ENCODE measurements at regions not wholly inside any gene's neighbourhood (a gene's known extent, or its start where the extent isn't known, plus 50 kb on each side); places are given as distances from the start of the nearest gene placed in this dataset.

DNA sequence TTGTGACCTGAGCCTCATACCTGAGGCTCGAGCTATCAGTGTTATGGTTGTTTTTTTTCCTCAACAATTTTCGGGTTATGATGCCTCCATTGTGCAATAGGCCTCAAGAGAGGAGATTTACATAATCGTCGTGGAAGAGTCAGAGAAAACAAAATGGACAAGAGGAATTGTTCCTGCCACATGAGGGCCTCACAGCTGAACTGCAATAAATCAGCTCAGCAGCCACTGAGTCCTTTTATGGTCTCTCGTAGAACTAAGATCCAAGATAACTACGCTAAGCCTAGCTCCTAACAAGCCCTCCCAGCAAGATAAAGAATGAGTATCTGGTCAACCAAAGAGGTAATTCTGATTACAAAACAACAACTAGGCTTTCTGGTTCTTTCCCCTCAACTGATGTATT is 336.8 kb downstream of the WDR11 start:
- no peak for DNase-seq

DNA sequence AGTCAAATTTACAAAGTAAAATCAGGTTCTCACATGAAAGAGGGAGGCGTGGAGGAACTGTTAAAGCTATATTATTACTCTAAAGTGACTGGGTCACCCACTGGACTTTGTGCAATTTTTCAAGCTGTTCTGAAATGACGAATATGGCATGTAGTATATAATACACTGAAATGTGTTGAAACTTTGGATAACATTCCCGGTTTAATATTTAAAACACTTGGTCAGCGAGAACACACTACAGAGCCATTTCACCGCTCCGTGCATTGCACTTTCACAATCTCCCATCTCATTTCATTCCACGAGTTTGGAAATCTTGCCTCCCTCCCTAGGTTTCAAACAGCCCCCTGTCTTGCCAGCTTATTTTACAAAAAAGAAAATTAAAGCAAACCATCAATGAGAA is 337.9 kb downstream of the WDR11 start:
- DNase-seq: no peak

DNA sequence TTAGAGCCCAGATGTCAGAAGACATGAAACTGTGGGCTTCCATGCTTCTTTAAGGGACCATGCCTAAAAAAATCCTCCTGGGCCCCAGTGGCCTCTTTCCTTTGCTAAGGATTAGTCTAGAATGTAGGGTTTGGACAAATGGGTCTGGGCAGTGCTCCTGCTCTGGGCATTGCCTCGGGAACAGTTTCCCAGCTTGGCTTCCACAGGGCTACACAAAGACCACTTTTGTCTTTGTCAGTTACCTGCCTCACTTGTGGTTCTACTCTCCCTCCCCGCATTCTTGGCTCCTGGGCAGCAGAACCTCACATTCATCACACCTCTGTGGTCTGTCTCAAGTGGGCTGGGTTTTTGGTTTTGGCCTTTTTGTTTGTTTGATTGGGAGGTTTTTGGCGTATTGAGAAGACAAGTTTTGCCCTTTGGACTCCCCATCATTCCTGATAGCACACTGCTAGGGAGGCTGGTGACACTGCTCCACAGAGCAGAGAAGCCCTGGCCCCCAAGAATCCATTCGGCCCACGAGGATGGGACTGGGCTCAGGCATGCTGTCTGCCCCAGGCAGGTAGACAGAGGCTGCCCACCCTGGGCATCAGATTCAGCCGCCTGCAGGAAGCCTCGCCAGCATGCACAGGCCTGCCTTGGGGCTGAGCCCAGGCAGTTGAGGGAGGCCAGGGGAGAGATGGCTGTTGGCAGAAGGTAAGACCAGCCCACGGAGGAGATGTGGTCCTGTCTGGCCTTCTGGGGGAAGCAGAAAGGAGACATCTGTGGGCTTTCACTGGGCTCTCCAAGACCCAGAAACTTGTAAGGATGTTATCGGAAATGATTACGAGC is 343.7 kb downstream of the WDR11 start:
- DNase-seq: no peak

DNA sequence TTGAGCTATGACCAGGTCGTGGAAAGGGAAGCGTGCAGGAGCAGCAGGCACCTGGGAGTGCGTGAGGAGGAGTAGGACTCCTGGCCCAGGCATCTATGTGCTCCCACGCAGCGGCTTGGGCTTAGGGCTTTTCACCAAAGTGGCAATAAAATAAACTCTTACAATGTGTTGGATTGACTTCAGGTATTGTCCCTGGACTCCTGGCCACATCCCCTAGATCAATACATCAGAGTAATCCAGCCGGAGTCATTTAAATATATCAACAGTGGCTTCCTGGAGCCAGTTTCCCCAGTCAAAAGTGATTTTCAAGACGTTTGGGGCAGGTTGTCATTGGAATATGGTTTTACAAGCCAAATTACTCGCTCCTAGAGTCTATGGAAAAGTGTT is 344.4 kb downstream of the WDR11 start:
- DNase-seq: no peak

GRCh38 chr10:121199081-121199480 is 347.9 kb downstream of the WDR11 start:
- no peak for DNase-seq

GRCh38 chr10:121205625-121206024 is 354.5 kb downstream of the WDR11 start:
- DNase-seq: no peak

DNA sequence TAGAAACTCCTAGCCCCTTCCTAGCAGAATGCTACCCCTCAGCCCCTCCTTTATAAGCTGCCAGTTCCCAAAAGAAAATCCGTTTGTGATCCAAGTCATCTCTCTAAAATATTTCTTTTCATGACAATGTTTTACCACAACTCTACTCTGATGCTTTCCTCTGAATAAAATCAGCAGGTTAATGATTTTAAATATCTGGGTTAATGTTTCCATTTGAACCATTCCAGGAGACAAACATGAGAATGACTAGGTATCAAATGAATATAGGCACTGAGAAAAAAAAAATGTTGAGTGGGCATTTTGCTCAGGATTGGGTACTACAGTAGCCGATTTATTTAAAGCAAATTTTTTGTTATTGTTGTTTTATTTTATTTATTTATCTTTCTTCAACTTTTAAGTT is 360.3 kb downstream of the WDR11 start:
- DNase-seq: no peak

DNA sequence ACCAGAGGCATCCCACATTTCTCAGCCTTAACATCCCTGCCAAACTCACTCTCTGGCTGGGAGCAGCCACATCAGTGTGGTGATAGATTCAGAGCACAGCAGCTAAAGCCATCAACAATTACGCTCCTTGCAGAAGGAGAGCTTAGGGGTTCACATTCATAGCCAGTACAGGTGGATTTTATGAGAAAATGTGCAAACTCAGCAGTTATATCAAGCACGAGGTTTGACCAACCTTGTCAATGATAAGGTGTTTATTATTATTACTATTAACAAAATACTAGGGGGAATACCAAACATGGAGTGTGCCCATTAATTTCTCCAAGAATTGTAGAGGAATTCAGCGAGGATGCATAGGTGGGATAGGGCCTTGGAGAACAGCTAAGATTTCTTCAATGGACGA is 362.3 kb downstream of the WDR11 start:
- no peak for DNase-seq

DNA sequence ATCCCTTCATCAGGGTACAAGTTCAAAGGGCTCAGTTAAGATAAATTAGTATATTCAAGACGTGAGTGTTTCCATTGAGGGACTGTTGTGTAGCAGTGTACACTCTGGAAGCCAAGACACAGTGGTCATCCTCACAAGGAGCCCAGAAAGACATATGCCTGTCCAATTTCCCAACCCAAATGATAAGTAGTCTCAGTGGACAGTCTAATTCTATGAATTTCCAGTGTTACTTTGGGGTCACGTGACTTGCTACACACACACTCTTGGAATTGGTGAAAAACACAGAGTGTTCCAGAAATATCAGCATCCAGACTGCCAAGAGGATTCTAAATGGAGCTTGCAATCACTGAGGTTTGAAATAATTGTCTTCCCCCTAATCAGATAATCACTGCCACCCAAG is 365.1 kb downstream of the WDR11 start:
- DNase-seq: no peak

DNA sequence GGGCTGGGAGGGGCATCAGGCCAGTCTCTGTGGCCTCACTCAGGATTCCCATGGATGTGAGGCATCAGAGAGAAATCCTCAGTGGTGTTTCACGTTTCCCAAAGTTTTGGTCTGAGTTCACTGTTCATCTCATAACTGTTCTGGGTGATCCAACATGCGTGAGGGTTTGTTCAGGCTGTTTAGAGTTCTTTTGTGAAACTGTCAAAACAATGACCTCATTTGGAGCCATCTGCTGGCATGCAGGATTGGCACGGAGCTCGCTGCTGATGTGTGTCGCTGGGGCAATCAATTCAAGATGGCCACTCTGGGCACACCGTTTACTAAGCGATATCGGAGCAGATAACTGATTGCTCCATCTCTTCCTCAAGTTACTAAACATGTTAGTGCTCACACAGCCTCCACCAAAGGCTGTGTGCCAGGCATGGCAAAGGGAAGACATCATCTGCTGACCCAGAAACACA is 365.6 kb downstream of the WDR11 start:
- no peak for DNase-seq

GRCh38 chr10:121217331-121217730 is 366.2 kb downstream of the WDR11 start:
- no peak for DNase-seq

DNA sequence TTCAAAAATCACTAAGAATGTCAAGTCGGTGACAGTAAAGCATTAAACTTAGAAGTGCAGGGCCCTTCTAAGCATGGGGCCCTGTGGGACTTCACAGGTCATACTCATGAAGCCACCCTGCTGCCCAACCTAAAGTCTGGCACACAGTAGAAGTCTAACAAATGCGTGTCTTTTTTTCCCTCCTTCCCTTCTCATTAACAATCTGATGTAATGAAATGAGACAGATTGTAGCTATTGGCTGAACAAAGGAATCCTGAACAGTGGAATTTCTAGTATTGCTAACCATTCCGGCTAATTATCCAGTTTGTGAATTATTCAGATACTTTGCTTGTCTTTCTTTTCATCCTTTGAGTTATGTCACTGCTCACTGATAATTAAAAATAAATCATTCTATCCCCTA is 369.9 kb downstream of the WDR11 start:
- DNase-seq: no peak

GRCh38 chr10:121221991-121222390 is 370.8 kb downstream of the WDR11 start:
- no peak for DNase-seq

GRCh38 chr10:121222842-121223241 is 371.7 kb downstream of the WDR11 start:
- DNase-seq: no peak

- DNase-seq: no peak
These were observed 367.2 kb downstream of the FGFR2 start for GRCh38 chr10:121231079-121231478.

GRCh38 chr10:121232494-121232893 is 365.8 kb downstream of the FGFR2 start:
- no peak for DNase-seq

DNA sequence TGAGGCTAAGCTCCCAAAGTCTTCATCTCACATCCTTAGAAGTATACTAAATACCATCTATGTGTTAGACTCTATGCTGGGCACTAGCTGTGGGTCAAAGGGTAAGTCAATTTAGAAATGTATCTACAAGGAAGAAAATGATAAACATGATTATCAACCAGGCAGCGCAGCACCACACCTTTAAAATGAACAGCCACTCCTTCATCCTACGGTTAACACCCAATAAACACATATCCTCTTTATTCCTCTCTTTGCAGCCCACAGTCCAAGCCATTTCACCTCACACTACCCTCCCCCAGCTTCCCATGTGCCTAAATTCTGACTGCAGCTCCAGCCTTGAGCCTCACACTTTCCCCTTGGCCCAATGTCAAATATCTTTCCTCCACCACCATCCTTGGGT is 362.6 kb downstream of the FGFR2 start:
- DNase-seq: no peak

DNA sequence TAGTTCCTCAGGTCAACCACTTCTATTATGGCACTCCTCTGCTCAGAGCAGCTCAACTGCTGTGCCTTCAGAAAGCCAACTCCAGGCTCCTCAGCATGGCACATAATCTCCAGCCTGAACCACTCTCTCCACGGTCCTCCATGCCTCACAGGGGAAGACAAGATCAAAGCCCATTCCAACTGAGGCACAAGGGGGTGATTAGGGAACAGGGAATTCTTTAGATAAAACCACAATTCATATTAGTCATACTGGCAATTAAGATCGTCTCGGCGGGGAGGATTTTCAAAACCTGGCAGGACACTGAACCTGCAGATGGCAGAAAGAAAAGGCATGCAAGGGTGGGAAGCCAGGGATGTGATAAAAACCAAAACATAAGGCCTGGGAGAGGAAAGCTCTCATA is 361.6 kb downstream of the FGFR2 start:
- DNase-seq: no peak

DNA sequence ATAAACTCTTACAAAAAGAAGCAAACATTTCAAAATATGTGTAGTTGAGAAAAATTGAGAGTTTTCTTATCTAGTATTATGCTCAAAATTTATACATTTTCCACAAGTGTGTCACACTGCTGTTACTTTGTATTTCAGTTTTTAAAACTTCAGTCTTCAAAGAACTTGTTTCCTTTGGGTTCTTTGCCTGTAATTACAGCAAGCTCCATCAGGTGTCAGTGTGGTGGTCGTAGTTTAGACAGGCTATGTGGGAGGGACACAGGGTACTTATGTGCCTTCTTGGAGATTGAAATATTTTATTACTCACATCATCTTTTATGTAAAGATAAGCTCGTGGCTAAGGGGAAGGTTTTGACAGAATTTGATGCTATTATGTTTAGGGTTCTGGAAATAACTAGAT is 360.5 kb downstream of the FGFR2 start:
- no peak for DNase-seq

DNA sequence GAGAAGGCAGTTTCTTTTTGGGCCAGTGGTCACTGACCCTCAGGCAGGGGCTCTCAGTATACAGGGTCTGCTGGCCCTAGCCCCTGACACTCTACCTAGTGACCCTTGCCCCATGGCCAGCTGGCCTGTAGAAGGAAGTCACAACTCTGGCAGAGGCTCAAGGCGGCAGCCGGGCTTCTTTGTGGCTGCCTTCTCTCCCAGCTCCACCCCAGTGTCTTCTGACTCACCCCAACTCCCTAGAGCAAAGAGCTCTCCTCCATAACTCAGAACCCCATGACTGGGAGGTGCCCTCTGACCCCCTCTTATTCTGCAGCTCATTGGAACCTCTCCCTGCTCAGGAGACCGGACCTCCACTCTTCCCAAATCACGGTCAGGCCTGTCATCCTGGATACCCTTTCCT is 358.2 kb downstream of the FGFR2 start:
- DNase-seq: no peak

- DNase-seq: no peak
These were observed 357.7 kb downstream of the FGFR2 start for GRCh38 chr10:121240556-121240955.

DNA sequence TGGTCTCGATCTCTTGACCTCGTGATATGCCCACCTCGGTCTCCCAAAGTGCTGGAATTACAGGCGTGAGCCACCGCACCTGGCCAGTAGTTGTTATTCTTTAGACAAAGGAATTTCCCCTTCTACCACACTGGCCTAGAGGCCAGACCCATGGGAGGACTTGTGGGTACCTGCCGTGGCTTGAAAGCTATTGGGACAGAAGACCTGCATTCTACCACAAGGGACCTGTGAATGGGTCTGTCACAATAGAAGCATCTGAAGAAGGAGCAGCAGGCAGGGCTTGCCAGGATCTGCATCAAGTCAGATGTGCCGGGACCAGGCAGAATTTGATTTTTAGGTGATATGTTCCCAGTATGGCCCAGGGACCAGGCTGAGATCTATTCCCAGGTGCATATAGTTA is 356.9 kb downstream of the FGFR2 start:
- no peak for DNase-seq

GRCh38 chr10:121242741-121243608 is 355.3 kb downstream of the FGFR2 start:
- DNase-seq: no peak

DNA sequence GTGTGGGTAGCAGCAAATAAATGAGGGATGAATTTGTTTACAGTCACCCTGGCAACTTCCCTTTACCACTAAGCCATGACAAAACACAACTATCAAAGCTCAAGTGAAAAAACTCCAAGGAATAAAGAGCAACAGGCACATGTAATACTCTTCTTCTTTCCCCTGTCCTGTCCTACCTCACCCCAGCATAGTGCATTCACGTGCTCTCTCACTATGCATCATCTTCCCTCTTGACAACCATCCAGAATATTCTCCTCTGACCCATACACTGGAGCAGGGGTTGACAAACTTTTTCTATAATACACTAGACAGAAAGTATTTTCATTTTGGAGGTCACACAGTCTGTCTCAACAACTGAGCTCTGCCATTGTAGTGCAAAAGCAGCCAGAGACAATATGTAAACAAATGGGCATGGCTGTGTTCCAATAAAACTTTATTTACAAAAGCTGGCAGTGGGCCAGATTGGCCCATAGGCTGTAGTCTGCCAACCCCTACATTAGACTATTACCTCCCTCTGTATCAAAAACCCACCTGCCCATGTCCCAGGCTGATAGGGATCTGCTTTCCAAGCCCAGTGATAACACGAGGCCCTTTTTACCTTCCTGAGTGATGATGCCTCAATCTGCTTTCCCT is 354.5 kb downstream of the FGFR2 start:
- DNase-seq: no peak

Data from NCI-H2081 (cell line).